C4-2B (cell line): ENCODE measurements at regions not wholly inside any gene's neighbourhood (a gene's known extent, or its start where the extent isn't known, plus 50 kb on each side); places are given as distances from the start of the nearest gene placed in this dataset.

Experiments used
- H3K27ac ChIP-seq: fragments of 450-650 bp; 2 replicates; pipeline ENCODE4 v1.5.1; 2017
- CTCF ChIP-seq: fragments of 450-650 bp; conservative IDR thresholded peaks from 2 replicates; pipeline ENCODE4 v1.5.1; 2017; ENCODE audit warnings: mild to moderate bottlenecking
- ZFX ChIP-seq: fragments of 450-650 bp; IDR thresholded peaks from 2 replicates; pipeline ENCODE4 v1.6.1; 2017

GRCh38 chr4:66340286-66340893 is 670.1 kb upstream of the EPHA5 start:
- no peak overlapping the region for H3K27ac ChIP-seq
- no peak for TF ChIP-seq CTCF

- H3K27ac ChIP-seq, result no peak overlapping the region
- no peak for TF ChIP-seq ZFX
- TF ChIP-seq CTCF, result no peak
Observed at GRCh38 chr4:66339007-66339406, 668.7 kb upstream of the EPHA5 start.

- no peak overlapping the region for H3K27ac ChIP-seq
- no peak for TF ChIP-seq CTCF
- no peak for TF ChIP-seq ZFX
Observed at GRCh38 chr4:66331761-66332160, 661.5 kb upstream of the EPHA5 start.

- no peak overlapping the region for H3K27ac ChIP-seq
- no peak for TF ChIP-seq CTCF
- no peak for TF ChIP-seq ZFX
Observed at GRCh38 chr4:66330125-66330524, 659.8 kb upstream of the EPHA5 start.

- no peak for TF ChIP-seq CTCF
- no peak for TF ChIP-seq ZFX
- H3K27ac ChIP-seq, result no peak overlapping the region
Observed at GRCh38 chr4:66328803-66329574, 658.7 kb upstream of the EPHA5 start.

GRCh38 chr4:66307641-66308438 is 637.6 kb upstream of the EPHA5 start:
- TF ChIP-seq ZFX (no peak), CTCF (no peak)
- H3K27ac ChIP-seq, result no peak overlapping the region
